OCI-LY7 (cell line): ENCODE measurements at regions not wholly inside any gene's neighbourhood (a gene's known extent, or its start where the extent isn't known, plus 50 kb on each side); places are given as distances from the start of the nearest gene placed in this dataset.

Experiments used
- EZH2phosphoT487 ChIP-seq: fragments of 200-600 bp; sonication (generic); IDR thresholded peaks from 2 replicates; pipeline ENCODE4 v1.6.1; 2018; ENCODE audit warnings: low read depth, borderline replicate concordance, mild to moderate bottlenecking, mixed run types, antibody characterized with exemption, low read length, moderate library complexity, mixed read lengths
- TF ChIP-seq, protein P1 (sequence below): fragments of 200-600 bp; sonication (generic); conservative IDR thresholded peaks from 2 replicates; pipeline ENCODE4 v1.5.1; 2014; ENCODE audit warnings: mild to moderate bottlenecking, antibody characterized with exemption, low read length, moderate library complexity, mixed read lengths

DNA sequence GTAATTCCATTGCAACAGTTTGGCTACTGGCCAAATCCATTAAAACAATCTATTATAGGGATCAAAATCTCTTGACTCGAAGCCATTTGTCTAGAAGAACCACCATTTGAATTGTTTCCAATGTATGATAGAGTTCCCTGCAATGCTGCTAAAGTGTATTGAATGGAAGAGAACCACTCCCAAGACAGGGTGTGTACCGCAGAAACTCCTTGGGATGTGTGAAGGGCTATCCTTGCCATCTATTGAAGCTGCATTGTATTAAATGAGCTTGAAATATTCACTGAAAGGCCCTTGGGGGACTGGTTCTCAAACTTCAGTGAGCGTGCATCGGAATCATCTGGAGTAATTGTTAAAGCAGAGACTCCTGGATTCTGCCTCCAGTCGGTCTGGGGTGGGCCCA, 260.4 kb upstream of the MEIS1 start:
- TF ChIP-seq, protein P1, sequence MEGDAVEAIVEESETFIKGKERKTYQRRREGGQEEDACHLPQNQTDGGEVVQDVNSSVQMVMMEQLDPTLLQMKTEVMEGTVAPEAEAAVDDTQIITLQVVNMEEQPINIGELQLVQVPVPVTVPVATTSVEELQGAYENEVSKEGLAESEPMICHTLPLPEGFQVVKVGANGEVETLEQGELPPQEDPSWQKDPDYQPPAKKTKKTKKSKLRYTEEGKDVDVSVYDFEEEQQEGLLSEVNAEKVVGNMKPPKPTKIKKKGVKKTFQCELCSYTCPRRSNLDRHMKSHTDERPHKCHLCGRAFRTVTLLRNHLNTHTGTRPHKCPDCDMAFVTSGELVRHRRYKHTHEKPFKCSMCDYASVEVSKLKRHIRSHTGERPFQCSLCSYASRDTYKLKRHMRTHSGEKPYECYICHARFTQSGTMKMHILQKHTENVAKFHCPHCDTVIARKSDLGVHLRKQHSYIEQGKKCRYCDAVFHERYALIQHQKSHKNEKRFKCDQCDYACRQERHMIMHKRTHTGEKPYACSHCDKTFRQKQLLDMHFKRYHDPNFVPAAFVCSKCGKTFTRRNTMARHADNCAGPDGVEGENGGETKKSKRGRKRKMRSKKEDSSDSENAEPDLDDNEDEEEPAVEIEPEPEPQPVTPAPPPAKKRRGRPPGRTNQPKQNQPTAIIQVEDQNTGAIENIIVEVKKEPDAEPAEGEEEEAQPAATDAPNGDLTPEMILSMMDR = no peak
- no peak for TF ChIP-seq EZH2phosphoT487
